ENCODE measurements at regions not wholly inside any gene's neighbourhood (a gene's known extent, or its start where the extent isn't known, plus 50 kb on each side); places are given as distances from the start of the nearest gene placed in this dataset.
A peak's percentile ranks its signal among the peaks of the same experiment; 100 is the strongest.

- DNase-seq (ENCODE audit: extremely low read depth, low read depth): no peak
Observed at GRCh38 chr14:100398044-100398443, 74.9 kb downstream of the SLC25A47 start.

DNA sequence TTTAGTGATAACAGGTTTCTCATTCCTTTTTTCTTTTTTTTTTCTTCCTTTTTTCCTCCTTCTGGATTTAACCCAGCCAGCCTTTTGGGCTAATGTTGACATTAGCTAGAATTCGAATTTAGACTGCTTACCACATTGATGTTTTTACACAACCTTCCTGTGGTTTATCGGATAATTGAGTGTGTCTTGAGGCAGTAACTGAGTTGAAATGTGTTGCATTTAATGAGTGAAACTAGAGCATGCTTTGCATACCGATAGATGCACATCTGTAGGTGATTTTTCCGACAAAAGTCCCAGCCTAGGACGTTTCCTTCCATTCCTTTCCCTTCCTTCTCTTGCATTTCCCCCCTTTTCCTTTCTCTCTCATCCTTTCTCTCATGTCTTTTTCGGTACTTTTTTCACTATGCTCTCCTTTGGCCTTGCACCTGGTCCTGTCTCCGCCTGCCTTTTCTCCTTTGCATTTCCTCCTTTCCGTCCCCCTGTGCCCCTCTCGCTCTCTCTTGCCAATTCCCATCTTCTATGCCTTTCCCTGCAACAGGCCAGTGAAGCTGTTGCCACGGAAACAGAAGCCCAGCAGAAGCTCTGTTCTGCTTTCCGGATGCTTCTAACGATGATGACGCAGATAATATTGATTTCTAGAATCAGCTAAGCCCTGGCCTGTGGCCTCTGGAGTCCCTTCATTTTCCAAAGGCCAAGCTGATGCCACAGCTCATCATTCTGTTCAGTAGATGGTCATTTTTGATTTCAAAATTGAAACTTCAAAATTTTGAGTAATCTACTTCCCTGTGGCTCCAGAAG, 76.1 kb downstream of the SLC25A47 start:
- no peak for DNase-seq (ENCODE audit: extremely low read depth, low read depth)

DNA sequence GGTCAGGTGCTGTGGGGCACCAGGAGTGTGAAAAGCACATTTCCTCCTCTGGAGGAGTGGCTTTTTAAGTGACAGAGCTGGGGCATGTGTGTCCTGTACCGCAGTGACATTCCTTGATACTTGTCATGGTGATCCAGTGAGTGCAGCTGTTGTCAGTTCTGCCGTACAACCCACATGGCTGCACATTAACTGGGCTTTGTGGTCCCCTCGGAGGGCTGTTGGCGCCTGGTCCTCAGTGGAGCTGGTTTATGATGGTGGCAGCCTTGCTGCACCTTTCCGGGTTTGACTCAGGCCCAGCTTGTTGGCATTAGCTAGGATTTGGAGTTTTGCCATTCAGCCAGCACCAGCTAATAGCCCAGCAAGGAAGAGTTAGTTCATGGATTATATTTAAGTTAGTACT, 77.0 kb downstream of the SLC25A47 start:
- DNase-seq (ENCODE audit: extremely low read depth, low read depth): no peak

- no peak for DNase-seq (ENCODE audit: extremely low read depth, low read depth)
Observed at GRCh38 chr14:100401031-100401692, 78.0 kb downstream of the SLC25A47 start.

DNA sequence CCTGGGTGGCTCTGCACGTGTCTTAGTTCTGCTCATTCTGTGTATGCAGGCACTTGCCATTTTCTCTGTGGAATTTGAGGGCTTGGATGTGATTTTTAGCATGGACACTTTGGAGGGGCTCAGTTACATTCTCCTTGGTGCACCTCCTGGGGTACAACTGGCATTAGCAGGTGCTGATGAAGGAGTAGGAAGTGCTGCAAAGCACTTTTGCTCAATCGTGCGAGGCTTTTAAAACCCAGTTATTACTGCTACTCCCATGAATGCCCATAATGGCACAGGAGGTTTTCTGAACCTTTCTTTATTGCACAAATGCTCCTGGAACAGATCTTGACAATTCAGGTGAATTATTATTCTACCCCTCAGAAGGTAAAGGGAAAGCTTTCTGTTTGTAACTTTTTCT, 78.7 kb downstream of the SLC25A47 start:
- DNase-seq (ENCODE audit: extremely low read depth, low read depth): no peak

GRCh38 chr14:100402631-100403030, 79.5 kb downstream of the SLC25A47 start:
- no peak for DNase-seq (ENCODE audit: extremely low read depth, low read depth)

- DNase-seq (ENCODE audit: extremely low read depth, low read depth): no peak
Observed at GRCh38 chr14:100403105-100403504, 80.0 kb downstream of the SLC25A47 start.

DNA sequence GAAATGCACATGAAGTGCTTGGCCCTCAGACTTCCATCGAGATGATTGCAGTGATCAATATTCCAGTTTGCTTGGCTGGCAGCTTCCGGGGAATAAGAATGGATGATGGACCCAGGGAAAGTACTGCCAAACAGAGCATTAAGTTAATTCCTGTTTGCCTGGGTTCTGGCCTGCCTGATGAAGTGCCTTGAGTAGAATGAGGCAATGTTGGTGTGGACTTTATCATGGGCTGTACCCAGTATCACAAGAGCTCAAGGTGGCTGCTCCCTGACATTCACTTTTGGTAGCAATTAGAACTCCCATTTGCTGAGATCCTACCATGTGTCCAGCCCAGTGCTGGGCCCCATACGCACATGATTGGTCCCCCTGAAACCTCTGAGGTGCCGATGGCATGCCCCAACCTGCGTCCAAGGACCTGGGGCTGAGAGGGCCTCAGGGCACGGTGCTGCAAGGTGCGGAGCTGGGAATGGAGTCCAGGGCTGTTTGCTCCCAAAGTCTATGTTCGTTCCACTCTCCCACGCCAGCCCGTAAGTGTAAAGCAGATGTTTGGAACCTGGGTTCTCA, 80.7 kb downstream of the SLC25A47 start:
- DNase-seq (ENCODE audit: extremely low read depth, low read depth): no peak

DNA sequence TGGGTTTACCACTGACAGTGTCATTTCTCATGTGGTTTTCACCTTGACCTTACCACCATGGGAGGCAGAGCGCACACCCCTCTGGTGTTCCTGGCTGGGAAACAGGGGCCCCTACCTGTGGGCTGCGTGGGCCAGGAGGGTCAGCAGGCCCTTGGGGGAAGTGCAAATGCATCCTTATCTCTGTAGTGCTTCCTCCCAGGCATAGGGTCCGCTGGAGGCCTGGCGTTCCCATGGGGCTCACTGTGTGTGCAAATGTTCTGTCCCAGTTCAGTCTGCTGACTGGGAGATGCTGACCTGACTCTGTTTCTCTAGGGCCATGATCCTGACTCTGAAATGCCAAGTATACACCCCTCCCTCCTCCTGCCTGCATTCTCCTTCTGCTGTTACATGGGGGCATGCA, 81.3 kb downstream of the SLC25A47 start:
- no peak for DNase-seq (ENCODE audit: extremely low read depth, low read depth)

GRCh38 chr14:100405760-100406455, 82.8 kb downstream of the SLC25A47 start:
- no peak for DNase-seq (ENCODE audit: extremely low read depth, low read depth)

- DNase-seq (ENCODE audit: extremely low read depth, low read depth): peak; percentile 96
Observed at GRCh38 chr14:100406505-100407131, 83.5 kb downstream of the SLC25A47 start.

DNA sequence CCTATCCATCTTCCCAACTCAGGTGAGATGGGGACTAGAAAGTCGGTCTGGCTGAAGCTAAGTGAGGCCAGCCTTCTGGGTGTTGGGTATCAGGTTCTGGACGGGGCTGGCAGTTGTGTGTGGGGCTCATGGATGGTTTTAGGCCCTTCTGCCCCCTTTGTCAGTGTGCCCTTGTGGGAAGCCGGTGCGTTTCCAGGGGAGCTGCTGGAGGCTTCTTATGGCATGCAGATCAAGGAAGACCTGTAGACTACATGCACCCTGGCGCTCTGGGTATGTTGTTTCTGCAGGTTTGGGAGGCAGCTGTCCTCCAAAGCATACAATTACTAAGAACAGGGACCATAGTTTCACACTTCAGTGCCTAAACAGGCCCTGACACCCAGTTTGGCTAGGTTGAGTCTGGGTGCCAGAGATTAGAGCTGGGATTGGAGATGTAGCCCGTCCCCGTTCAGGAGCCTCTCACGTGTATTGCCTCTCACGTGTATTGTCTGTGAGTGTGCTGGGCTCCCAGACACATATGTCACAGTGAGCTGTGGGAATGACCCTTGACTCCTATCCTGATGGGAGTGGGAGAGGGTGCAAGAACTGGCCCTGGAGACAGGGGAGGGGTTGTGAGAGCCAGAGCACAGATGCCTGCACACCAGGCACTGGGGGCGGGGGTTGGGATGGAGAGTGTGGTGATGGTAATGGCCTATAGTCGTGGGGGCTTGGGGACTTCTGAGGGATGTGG, 84.4 kb downstream of the SLC25A47 start:
- DNase-seq (ENCODE audit: extremely low read depth, low read depth): peak; percentile 92

- peak; percentile 98 for DNase-seq (ENCODE audit: extremely low read depth, low read depth)
Observed at GRCh38 chr14:100408350-100409002, 85.3 kb downstream of the SLC25A47 start.

GRCh38 chr14:100409003-100409360, 85.8 kb downstream of the SLC25A47 start:
- DNase-seq (ENCODE audit: extremely low read depth, low read depth): peak; percentile 81

DNA sequence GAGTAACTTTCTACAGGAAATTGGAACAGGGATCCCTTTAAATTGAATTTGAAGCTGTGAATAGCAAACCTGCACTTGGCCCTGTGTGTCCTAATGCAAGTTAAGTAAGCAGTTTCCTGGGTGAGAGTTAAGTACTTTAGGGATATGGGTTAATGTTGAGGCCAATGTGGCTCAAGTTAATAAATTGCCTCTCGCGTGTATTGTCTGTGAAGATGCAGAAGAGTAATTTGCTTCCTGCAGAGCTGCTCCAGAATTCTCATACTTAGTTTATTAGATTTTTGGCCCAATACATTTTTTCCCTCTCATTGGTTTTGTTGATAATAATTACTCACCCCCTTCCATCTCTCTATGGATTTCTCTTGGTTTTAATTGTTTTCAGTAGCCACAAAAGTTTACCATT, 86.5 kb downstream of the SLC25A47 start:
- no peak for DNase-seq (ENCODE audit: extremely low read depth, low read depth)

GRCh38 chr14:100410056-100410565, 87.0 kb downstream of the SLC25A47 start:
- DNase-seq (ENCODE audit: extremely low read depth, low read depth): peak; percentile 96

GRCh38 chr14:100413699-100414098, 90.6 kb downstream of the SLC25A47 start:
- DNase-seq (ENCODE audit: extremely low read depth, low read depth): no peak

GRCh38 chr14:100415226-100415625, 92.1 kb downstream of the SLC25A47 start:
- DNase-seq (ENCODE audit: extremely low read depth, low read depth): no peak

- DNase-seq (ENCODE audit: extremely low read depth, low read depth): peak; percentile 59
Observed at GRCh38 chr14:100416081-100416680, 93.0 kb downstream of the SLC25A47 start.

All from NCI-H460 (cell line).